NB4 (cell line): ENCODE measurements at regions not wholly inside any gene's neighbourhood (a gene's known extent, or its start where the extent isn't known, plus 50 kb on each side); places are given as distances from the start of the nearest gene placed in this dataset.

Source experiments
- CTCF ChIP-seq: IDR thresholded peaks from one replicate; pipeline ENCODE4 v1.5.1; 2012; ENCODE audit warnings: low read depth, low read length
- MYC ChIP-seq: IDR thresholded peaks from 2 replicates; pipeline ENCODE4 v1.6.1; 2011; ENCODE audit warnings: low read depth, low read length

GRCh38 chr18:67455890-67456501 lies 60.5 kb downstream of the DSEL start:
- TF ChIP-seq CTCF = no peak
- no peak for TF ChIP-seq MYC
